PC-9 (cell line): ENCODE measurements at regions not wholly inside any gene's neighbourhood (a gene's known extent, or its start where the extent isn't known, plus 50 kb on each side); places are given as distances from the start of the nearest gene placed in this dataset.

Source experiments
- CTCF ChIP-seq: fragments of 200-600 bp; sonication (generic); conservative IDR thresholded peaks from 2 replicates; pipeline ENCODE4 v1.6.1; 2017; ENCODE audit warnings: mixed run types, antibody characterized with exemption, mild to moderate bottlenecking, moderate library complexity
- EZH2 ChIP-seq: fragments of 200-600 bp; sonication (generic); IDR thresholded peaks from 2 replicates; pipeline ENCODE4 v1.8.0; 2017; ENCODE audit warnings: antibody characterized with exemption, low read depth

- TF ChIP-seq CTCF (no peak), EZH2 (no peak)
Observed at GRCh38 chr2:82576656-82577055, 1882.4 kb downstream of the SUCLG1 start.
